Right renal cortex interstitium (tissue), 3 donors: ENCODE measurements at regions not wholly inside any gene's neighbourhood (a gene's known extent, or its start where the extent isn't known, plus 50 kb on each side); places are given as distances from the start of the nearest gene placed in this dataset.
"Not testable (repeated sequence)": the region's sequence is repeated elsewhere in the genome, so short reads cannot be mapped to it uniquely, and the experiment has no call there.

Experiments
- DNase-seq, 3 donors: peaks; one replicate each; pipeline ENCODE4 v3.0.0-alpha.2; 2013; ENCODE audit warnings: low read depth in 3 of 3, low spot score in 2 of 3

- DNase-seq, result no peak
Measured at GRCh38 chr10:106089855-106090254, 1074.7 kb downstream of the SORCS1 start.

GRCh38 chr10:106086391-106086790, 1078.1 kb downstream of the SORCS1 start:
- DNase-seq, result no peak

GRCh38 chr10:106083572-106083971, 1080.9 kb downstream of the SORCS1 start:
- no peak for DNase-seq

GRCh38 chr10:106082865-106083264, 1081.6 kb downstream of the SORCS1 start:
- no peak for DNase-seq

GRCh38 chr10:106078895-106079576, 1085.5 kb downstream of the SORCS1 start:
- DNase-seq, result no peak

GRCh38 chr10:106076496-106076895, 1088.0 kb downstream of the SORCS1 start:
- no peak for DNase-seq

- DNase-seq, result no peak
Measured at GRCh38 chr10:106053061-106053460, 1111.4 kb downstream of the SORCS1 start.

- peak in 1 of 3 donors; percentile 3 for DNase-seq
Measured at GRCh38 chr10:106044503-106044902, 1120.0 kb downstream of the SORCS1 start.

- peak in 2 of 3 donors; percentile 21 to 29 for DNase-seq
Measured at GRCh38 chr10:106043863-106044262, 1120.6 kb downstream of the SORCS1 start.

- DNase-seq, result no peak
Measured at GRCh38 chr10:106038246-106038645, 1126.3 kb downstream of the SORCS1 start.

GRCh38 chr10:106033065-106033464, 1131.4 kb downstream of the SORCS1 start:
- no peak for DNase-seq

- DNase-seq, result no peak
Measured at GRCh38 chr10:106032450-106033002, 1132.0 kb downstream of the SORCS1 start.

- no peak for DNase-seq
Measured at GRCh38 chr10:106027240-106027639, 1137.3 kb downstream of the SORCS1 start.

GRCh38 chr10:106025208-106025811, 1139.2 kb downstream of the SORCS1 start:
- DNase-seq, result no peak

- DNase-seq, result no peak
Measured at GRCh38 chr10:106023329-106023728, 1141.2 kb downstream of the SORCS1 start.

- not testable (repeated sequence) for DNase-seq
Measured at GRCh38 chr10:106019559-106019958, 1144.9 kb downstream of the SORCS1 start.

- not testable (repeated sequence) for DNase-seq
Measured at GRCh38 chr10:106015369-106016199, 1148.9 kb downstream of the SORCS1 start.

GRCh38 chr10:106011250-106011649, 1153.3 kb downstream of the SORCS1 start:
- DNase-seq, result no peak

GRCh38 chr10:106000721-106001120, 1163.8 kb downstream of the SORCS1 start:
- DNase-seq, result no peak

GRCh38 chr10:105993609-105994008, 1170.9 kb downstream of the SORCS1 start:
- DNase-seq, result no peak

- DNase-seq, result no peak
Measured at GRCh38 chr10:105992928-105993327, 1171.6 kb downstream of the SORCS1 start.
